HEK293T (cell line): ENCODE measurements at regions not wholly inside any gene's neighbourhood (a gene's known extent, or its start where the extent isn't known, plus 50 kb on each side); places are given as distances from the start of the nearest gene placed in this dataset.
A peak's percentile ranks its signal among the peaks of the same experiment; 100 is the strongest.

ENCODE experiments used
- CTCF ChIA-PET: fragments of 350-600 bp; formaldehyde crosslinking; extraction: SDS; loops from one replicate; lab custom pipeline; 2021; ENCODE audit warnings: antibody characterized with exemption, inconsistent platforms; lab: Yijun Ruan, JAX
- POLR2A ChIA-PET: fragments of 350-600 bp; formaldehyde crosslinking; extraction: SDS; loops from one replicate; lab custom pipeline; 2020; ENCODE audit warnings: antibody characterized with exemption, inconsistent platforms; lab: Yijun Ruan, JAX
- DNase-seq: peaks from one replicate; pipeline ENCODE4 v3.0.0; 2012; ENCODE audit warnings: mixed read lengths; ENCODE audit errors: extremely low spot score
- ARNT ChIP-seq: fragments of 450-650 bp; IDR thresholded peaks from 2 replicates; pipeline ENCODE4 v1.6.1; 2017; ENCODE audit warnings: mild to moderate bottlenecking
- BHLHE40 ChIP-seq: fragments of 450-650 bp; IDR thresholded peaks from 2 replicates; pipeline ENCODE4 v1.6.1; 2016; ENCODE audit warnings: mild to moderate bottlenecking, moderate library complexity, borderline replicate concordance
- CTBP1 ChIP-seq: fragments of 450-650 bp; IDR thresholded peaks from 2 replicates; pipeline ENCODE4 v1.6.1; 2016; ENCODE audit warnings: borderline replicate concordance
- ELF4 ChIP-seq: fragments of 450-650 bp; IDR thresholded peaks from 2 replicates; pipeline ENCODE4 v1.6.1; 2017; ENCODE audit warnings: antibody characterized with exemption
- FOXA1 ChIP-seq: fragments of 450-650 bp; IDR thresholded peaks from 2 replicates; pipeline ENCODE4 v1.6.1; 2016; ENCODE audit warnings: mild to moderate bottlenecking
- FOXK2 ChIP-seq: fragments of 450-650 bp; IDR thresholded peaks from 2 replicates; pipeline ENCODE4 v1.6.1; 2016; ENCODE audit warnings: mild to moderate bottlenecking
- FOXM1 ChIP-seq: fragments of 450-650 bp; IDR thresholded peaks from 2 replicates; pipeline ENCODE4 v1.6.1; 2017; ENCODE audit warnings: mild to moderate bottlenecking, borderline replicate concordance
- HDGF ChIP-seq: fragments of 450-650 bp; IDR thresholded peaks from 2 replicates; pipeline ENCODE4 v1.6.1; 2017; ENCODE audit warnings: antibody characterized with exemption, borderline replicate concordance
- L3MBTL2 ChIP-seq: fragments of 450-650 bp; conservative IDR thresholded peaks from 2 replicates; pipeline ENCODE4 v1.6.1; 2016; ENCODE audit warnings: mild to moderate bottlenecking
- LEF1 ChIP-seq: fragments of 450-650 bp; IDR thresholded peaks from 2 replicates; pipeline ENCODE4 v1.6.1; 2017; ENCODE audit warnings: mild to moderate bottlenecking, borderline replicate concordance
- NFRKB ChIP-seq: fragments of 450-650 bp; IDR thresholded peaks from 2 replicates; pipeline ENCODE4 v1.6.1; 2016; ENCODE audit warnings: mild to moderate bottlenecking, moderate library complexity
- SP1 ChIP-seq: fragments of 450-650 bp; IDR thresholded peaks from 2 replicates; pipeline ENCODE4 v1.6.1; 2017
- SUZ12 ChIP-seq: fragments of 450-650 bp; IDR thresholded peaks from 2 replicates; pipeline ENCODE4 v1.6.1; 2016; ENCODE audit warnings: mild to moderate bottlenecking
- TARDBP ChIP-seq: fragments of 450-650 bp; IDR thresholded peaks from 2 replicates; pipeline ENCODE4 v1.6.1; 2016
- ZNF384 ChIP-seq: fragments of 450-650 bp; IDR thresholded peaks from 2 replicates; pipeline ENCODE4 v1.6.1; 2016
- TF ChIP-seq, protein P1 (sequence below): fragments of 450-650 bp; IDR thresholded peaks from 2 replicates; pipeline ENCODE4 v1.6.1; 2016

DNA sequence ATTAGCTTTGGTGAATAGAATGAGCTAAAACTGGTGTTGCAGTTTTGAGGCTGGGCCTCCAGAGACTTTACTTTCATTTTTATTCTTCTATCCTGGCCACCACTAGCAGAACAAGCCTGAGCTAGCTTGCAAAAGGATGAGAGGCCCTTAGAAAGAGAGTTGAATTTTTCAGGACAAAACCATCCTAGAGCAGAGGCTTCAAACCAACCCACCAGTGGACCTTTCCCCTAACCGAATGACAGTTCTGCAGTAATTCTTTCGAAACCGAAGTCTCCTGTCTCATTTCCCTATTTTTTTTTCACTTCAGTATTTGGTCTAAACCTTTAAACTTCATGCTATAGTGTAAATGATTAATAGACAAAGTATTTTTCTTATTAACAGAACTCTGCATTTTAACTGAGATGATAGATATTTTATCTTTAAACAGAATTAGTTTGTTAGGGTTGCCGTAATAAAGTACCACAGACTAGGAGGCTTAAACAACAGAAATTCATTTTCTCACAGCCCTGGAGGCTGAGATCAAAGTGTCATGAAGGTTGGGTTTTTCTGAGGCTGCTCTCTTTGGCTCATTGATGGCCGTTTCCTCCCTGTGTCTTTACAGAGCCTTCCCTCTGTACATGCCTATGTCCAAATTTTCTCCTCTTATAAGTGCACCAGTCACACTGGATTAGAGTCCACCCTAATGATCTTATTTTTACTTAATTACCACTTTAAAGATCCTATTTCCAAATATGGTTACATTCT lies 80.6 kb upstream of the PAK5 start:
- DNase-seq: no peak
- TF ChIP-seq FOXA1 (no peak), ZNF384 (no peak), FOXM1 (no peak), BHLHE40 (no peak), FOXK2 (no peak), SUZ12 (no peak), LEF1 (no peak), ELF4 (no peak), ARNT (no peak), CTBP1 (no peak), TARDBP (no peak), NFRKB (no peak), HDGF (no peak), L3MBTL2 (no peak)
- TF ChIP-seq, protein P1, sequence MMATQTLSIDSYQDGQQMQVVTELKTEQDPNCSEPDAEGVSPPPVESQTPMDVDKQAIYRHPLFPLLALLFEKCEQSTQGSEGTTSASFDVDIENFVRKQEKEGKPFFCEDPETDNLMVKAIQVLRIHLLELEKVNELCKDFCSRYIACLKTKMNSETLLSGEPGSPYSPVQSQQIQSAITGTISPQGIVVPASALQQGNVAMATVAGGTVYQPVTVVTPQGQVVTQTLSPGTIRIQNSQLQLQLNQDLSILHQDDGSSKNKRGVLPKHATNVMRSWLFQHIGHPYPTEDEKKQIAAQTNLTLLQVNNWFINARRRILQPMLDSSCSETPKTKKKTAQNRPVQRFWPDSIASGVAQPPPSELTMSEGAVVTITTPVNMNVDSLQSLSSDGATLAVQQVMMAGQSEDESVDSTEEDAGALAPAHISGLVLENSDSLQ: no peak
- CTCF ChIA-PET: interaction anchor here (0.5 kb wide), 1 partner anchor 301 kb away, joined by 3 read pairs; no protein-coding TSS in a partner anchor
- POLR2A ChIA-PET: no interaction called here

DNA sequence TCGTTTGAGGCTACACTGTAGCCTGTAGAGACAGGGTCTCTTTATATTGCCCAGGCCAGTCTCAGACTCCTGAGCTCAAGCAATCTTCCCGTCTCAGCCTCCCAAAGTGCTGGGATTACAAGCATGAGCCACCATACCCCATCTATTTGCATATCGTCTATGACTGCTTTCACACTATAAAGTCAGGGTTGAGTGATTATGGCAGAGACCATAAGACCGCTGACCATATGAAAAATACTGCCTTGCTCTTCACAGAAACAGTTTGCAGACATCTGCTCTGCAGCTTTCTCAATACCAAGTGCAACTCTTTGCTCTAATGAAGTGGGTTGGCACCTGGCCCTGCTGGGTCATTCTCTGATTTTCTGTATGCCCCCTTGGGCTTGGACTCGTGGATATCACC lies 79.5 kb upstream of the PAK5 start:
- ChIA-PET CTCF (no interaction called here), POLR2A (no interaction called here)
- TF ChIP-seq LEF1: no peak
- no peak for TF ChIP-seq CTBP1
- no peak for TF ChIP-seq L3MBTL2
- TF ChIP-seq NFRKB: no peak
- DNase-seq: no peak

DNA sequence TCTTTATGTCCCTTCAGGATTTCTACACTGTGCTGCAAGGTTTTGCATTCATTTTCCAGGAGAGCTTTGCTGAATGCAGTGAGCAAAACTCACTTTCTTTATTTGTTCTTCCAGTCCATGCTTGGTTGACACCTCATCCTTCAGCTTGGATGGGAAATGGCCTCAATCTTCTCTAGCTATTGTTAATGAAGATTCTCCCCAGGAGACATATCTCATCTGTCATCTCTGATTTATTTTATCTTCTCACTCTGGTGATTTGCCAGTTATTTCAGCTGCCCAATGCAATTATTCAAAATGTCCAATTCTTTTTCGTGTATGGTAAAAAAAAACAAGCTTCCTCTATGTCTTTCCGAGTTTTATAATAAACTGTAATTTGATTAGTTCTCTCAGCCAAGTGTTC lies 77.9 kb upstream of the PAK5 start:
- TF ChIP-seq, protein P1: no peak
- TF ChIP-seq LEF1 (no peak), ELF4 (no peak), CTBP1 (no peak)
- DNase-seq: no peak
- POLR2A ChIA-PET: no interaction called here
- CTCF ChIA-PET: interaction anchor here (1.0 kb wide), 1 partner anchor 299 kb away, joined by 3 read pairs; no protein-coding TSS in a partner anchor

DNA sequence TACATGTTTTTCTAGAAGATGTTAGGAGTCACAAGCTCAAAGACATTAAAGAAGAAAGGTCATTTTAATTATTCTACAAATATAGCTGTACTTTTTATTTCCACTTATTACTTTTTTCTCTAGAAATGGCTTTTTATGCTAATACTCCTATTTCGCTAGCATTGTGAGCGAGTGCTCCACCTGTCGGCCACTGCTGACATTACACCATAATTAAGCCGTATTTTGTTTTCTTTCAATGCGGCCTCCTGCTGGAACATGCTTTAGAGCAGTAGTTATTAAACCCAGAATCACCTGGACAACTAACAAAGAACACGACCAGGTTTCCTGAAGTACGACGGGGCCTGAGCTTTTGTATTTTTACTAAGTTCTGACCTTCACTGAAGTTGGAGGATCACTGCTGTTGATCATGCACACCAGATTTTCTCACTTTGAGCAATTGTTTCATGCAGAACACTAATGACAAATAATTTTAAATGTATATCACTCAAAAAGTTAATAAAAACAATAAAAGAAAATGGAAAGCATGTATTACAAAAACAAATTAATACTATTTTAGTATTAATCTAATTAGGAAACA lies 74.1 kb upstream of the PAK5 start:
- CTCF ChIA-PET: interaction anchor here (0.7 to 4.6 kb wide), 3 partner anchors 10 to 1652 kb away, joined by 4 to 30 read pairs (median 14); no protein-coding TSS in a partner anchor
- peak; percentile 48 for DNase-seq
- TF ChIP-seq TARDBP: no peak
- TF ChIP-seq HDGF: no peak
- TF ChIP-seq, protein P1: no peak
- TF ChIP-seq BHLHE40: no peak
- POLR2A ChIA-PET: no interaction called here

DNA sequence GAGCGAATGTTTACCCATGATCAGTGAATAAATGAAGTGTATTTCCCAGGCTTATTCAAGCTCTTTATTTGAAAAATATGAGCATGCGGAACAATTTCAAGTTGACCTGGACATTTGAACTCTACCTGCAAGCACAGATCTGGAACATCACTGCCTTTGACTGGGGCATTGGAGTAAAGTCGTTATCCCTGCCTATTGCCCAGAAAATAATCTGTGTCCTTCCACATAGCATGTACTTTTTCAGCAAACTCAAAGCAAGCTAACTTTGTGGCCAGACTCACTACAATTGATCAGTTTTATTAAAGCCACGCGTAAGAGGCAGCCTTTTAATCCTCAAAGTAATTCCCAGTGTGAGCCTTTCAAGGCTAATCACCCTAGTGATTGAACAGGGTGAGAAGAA lies 73.4 kb upstream of the PAK5 start:
- CTCF ChIA-PET: interaction anchor here (0.6 to 4.6 kb wide), 3 partner anchors 9 to 295 kb away, joined by 3 to 30 read pairs (median 14); no protein-coding TSS in a partner anchor
- DNase-seq: no peak
- POLR2A ChIA-PET: no interaction called here
- TF ChIP-seq ELF4: no peak
- no peak for TF ChIP-seq FOXK2
- TF ChIP-seq BHLHE40: no peak
- TF ChIP-seq L3MBTL2: no peak
- no peak for TF ChIP-seq TARDBP
- TF ChIP-seq CTBP1: no peak
- TF ChIP-seq NFRKB: no peak
- no peak for TF ChIP-seq LEF1

DNA sequence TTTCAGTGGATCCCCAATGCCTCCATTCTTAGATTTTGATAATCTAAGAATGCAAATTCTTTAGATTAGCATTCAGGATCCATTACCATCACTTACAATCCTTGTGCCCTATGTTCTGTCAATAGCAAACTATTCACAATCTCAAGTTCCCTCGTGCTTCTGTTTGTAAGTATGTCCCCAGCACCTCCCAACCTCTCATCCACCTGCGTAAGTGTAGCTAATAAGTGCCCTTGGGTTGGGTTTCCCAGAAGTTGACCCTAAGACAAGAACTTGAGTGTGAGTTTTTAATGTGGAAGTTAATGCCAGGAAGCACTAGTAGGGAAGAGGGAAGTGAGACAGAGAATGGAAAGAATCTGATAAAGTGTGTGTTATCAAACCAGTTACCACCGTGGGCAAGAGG lies 72.6 kb upstream of the PAK5 start:
- TF ChIP-seq, protein P1: no peak
- TF ChIP-seq FOXA1: no peak
- TF ChIP-seq SP1: no peak
- TF ChIP-seq BHLHE40: no peak
- TF ChIP-seq LEF1: no peak
- CTCF ChIA-PET: interaction anchor here (0.6 to 4.6 kb wide), 3 partner anchors 8 to 294 kb away, joined by 3 to 30 read pairs (median 14); no protein-coding TSS in a partner anchor
- DNase-seq: no peak
- POLR2A ChIA-PET: no interaction called here
